ENCODE measurements at regions not wholly inside any gene's neighbourhood (a gene's known extent, or its start where the extent isn't known, plus 50 kb on each side); places are given as distances from the start of the nearest gene placed in this dataset.

GRCh38 chr9:82081496-82081895 is 92.9 kb downstream of the SPATA31D1 start:
- no peak for DNase-seq (ENCODE audit: low read depth, low spot score)
- no peaks in the 10 kb centered on the region for H3K9me3 ChIP-seq (ENCODE audit: insufficient read depth, low read length)
- H3K4me1 ChIP-seq (ENCODE audit: insufficient read depth, insufficient read length) = no peaks in the 10 kb centered on the region
- no peaks in the 10 kb centered on the region for H3K27me3 ChIP-seq (ENCODE audit: insufficient read depth, insufficient read length)
- H3K4me3 ChIP-seq (ENCODE audit: insufficient read length, low read depth) = no peak overlapping the region
- TF ChIP-seq SUZ12 (IDR thresholded peaks at IDR 0.05; ENCODE audit: extremely low read depth, insufficient read depth, insufficient read length) = no peak
- TF ChIP-seq YY1 (IDR thresholded peaks at IDR 0.05; ENCODE audit: insufficient read depth, insufficient read length) = no peak
- TF ChIP-seq ZNF274 (IDR thresholded peaks at IDR 0.05; ENCODE audit: low read depth, low read length) = no peak
- no peaks in the 10 kb centered on the region for H3K36me3 ChIP-seq (ENCODE audit: insufficient read depth, insufficient read length, low read length)
- no peak overlapping the region for H3K9ac ChIP-seq (ENCODE audit: insufficient read length, low read depth)

- H3K4me3 ChIP-seq (ENCODE audit: insufficient read length, low read depth) = no peak overlapping the region
- H3K4me1 ChIP-seq (ENCODE audit: insufficient read depth, insufficient read length) = no peaks in the 10 kb centered on the region
- H3K9ac ChIP-seq (ENCODE audit: insufficient read length, low read depth) = no peak overlapping the region
- H3K36me3 ChIP-seq (ENCODE audit: insufficient read depth, insufficient read length, low read length) = no peaks in the 10 kb centered on the region
- H3K27me3 ChIP-seq (ENCODE audit: insufficient read depth, insufficient read length) = no peaks in the 10 kb centered on the region
- no peaks in the 10 kb centered on the region for H3K9me3 ChIP-seq (ENCODE audit: insufficient read depth, low read length)
- no peak for TF ChIP-seq YY1 (IDR thresholded peaks at IDR 0.05; ENCODE audit: insufficient read depth, insufficient read length)
- TF ChIP-seq SUZ12 (IDR thresholded peaks at IDR 0.05; ENCODE audit: extremely low read depth, insufficient read depth, insufficient read length) = no peak
- no peak for TF ChIP-seq ZNF274 (IDR thresholded peaks at IDR 0.05; ENCODE audit: low read depth, low read length)
- no peak for DNase-seq (ENCODE audit: low read depth, low spot score)
These were observed 94.0 kb downstream of the SPATA31D1 start for GRCh38 chr9:82082563-82082962.

- Histone ChIP-seq H3K4me3 (ENCODE audit: insufficient read length, low read depth) (no peak overlapping the region), H3K9me3 (ENCODE audit: insufficient read depth, low read length) (no peaks in the 10 kb centered on the region), H3K4me1 (ENCODE audit: insufficient read depth, insufficient read length) (no peaks in the 10 kb centered on the region), H3K27me3 (ENCODE audit: insufficient read depth, insufficient read length) (no peaks in the 10 kb centered on the region), H3K36me3 (ENCODE audit: insufficient read depth, insufficient read length, low read length) (no peaks in the 10 kb centered on the region), H3K9ac (ENCODE audit: insufficient read length, low read depth) (no peak overlapping the region)
- TF ChIP-seq ZNF274 (IDR thresholded peaks at IDR 0.05; ENCODE audit: low read depth, low read length) = no peak
- no peak for TF ChIP-seq YY1 (IDR thresholded peaks at IDR 0.05; ENCODE audit: insufficient read depth, insufficient read length)
- TF ChIP-seq SUZ12 (IDR thresholded peaks at IDR 0.05; ENCODE audit: extremely low read depth, insufficient read depth, insufficient read length) = no peak
- DNase-seq (ENCODE audit: low read depth, low spot score) = no peak
These were observed 100.0 kb downstream of the SPATA31D1 start for GRCh38 chr9:82088591-82088990.

- H3K9ac ChIP-seq (ENCODE audit: insufficient read length, low read depth) = no peak overlapping the region
- TF ChIP-seq SUZ12 (IDR thresholded peaks at IDR 0.05; ENCODE audit: extremely low read depth, insufficient read depth, insufficient read length) (no peak), YY1 (IDR thresholded peaks at IDR 0.05; ENCODE audit: insufficient read depth, insufficient read length) (no peak), ZNF274 (IDR thresholded peaks at IDR 0.05; ENCODE audit: low read depth, low read length) (no peak)
- no peaks in the 10 kb centered on the region for H3K27me3 ChIP-seq (ENCODE audit: insufficient read depth, insufficient read length)
- H3K4me3 ChIP-seq (ENCODE audit: insufficient read length, low read depth) = no peak overlapping the region
- H3K36me3 ChIP-seq (ENCODE audit: insufficient read depth, insufficient read length, low read length) = no peaks in the 10 kb centered on the region
- no peaks in the 10 kb centered on the region for H3K4me1 ChIP-seq (ENCODE audit: insufficient read depth, insufficient read length)
- no peaks in the 10 kb centered on the region for H3K9me3 ChIP-seq (ENCODE audit: insufficient read depth, low read length)
- DNase-seq (ENCODE audit: low read depth, low spot score) = no peak
These were observed 101.5 kb downstream of the SPATA31D1 start for GRCh38 chr9:82090046-82090445.

- Histone ChIP-seq H3K4me1 (ENCODE audit: insufficient read depth, insufficient read length) (no peaks in the 10 kb centered on the region), H3K27me3 (ENCODE audit: insufficient read depth, insufficient read length) (no peaks in the 10 kb centered on the region), H3K9ac (ENCODE audit: insufficient read length, low read depth) (no peak overlapping the region), H3K4me3 (ENCODE audit: insufficient read length, low read depth) (no peak overlapping the region), H3K36me3 (ENCODE audit: insufficient read depth, insufficient read length, low read length) (no peaks in the 10 kb centered on the region), H3K9me3 (ENCODE audit: insufficient read depth, low read length) (no peaks in the 10 kb centered on the region)
- TF ChIP-seq YY1 (IDR thresholded peaks at IDR 0.05; ENCODE audit: insufficient read depth, insufficient read length) = no peak
- TF ChIP-seq ZNF274 (IDR thresholded peaks at IDR 0.05; ENCODE audit: low read depth, low read length) = no peak
- no peak for TF ChIP-seq SUZ12 (IDR thresholded peaks at IDR 0.05; ENCODE audit: extremely low read depth, insufficient read depth, insufficient read length)
- DNase-seq (ENCODE audit: low read depth, low spot score) = no peak
These were observed 102.5 kb downstream of the SPATA31D1 start for GRCh38 chr9:82091100-82091499.

DNA sequence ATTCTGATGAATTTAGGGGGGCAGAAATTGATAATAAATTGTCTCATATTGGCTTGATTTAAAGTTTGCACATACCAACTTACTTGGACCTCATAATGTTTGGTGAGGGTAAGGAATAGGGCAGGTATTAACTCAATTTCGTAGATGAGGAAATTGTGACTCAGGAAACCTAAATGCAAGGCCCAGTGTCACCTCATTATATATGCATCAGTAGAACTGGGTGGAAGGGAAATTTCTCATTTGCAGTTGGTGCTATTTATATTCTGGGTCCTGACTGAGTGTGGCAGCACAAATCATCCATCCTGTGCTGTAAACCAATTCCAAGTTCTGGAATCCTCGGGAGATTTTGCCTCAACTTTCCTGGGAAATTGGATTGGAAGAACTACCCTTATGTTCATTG is 103.0 kb downstream of the SPATA31D1 start:
- no peak overlapping the region for H3K4me3 ChIP-seq (ENCODE audit: insufficient read length, low read depth)
- no peaks in the 10 kb centered on the region for H3K9me3 ChIP-seq (ENCODE audit: insufficient read depth, low read length)
- TF ChIP-seq SUZ12 (IDR thresholded peaks at IDR 0.05; ENCODE audit: extremely low read depth, insufficient read depth, insufficient read length) (no peak), YY1 (IDR thresholded peaks at IDR 0.05; ENCODE audit: insufficient read depth, insufficient read length) (no peak), ZNF274 (IDR thresholded peaks at IDR 0.05; ENCODE audit: low read depth, low read length) (no peak)
- no peaks in the 10 kb centered on the region for H3K36me3 ChIP-seq (ENCODE audit: insufficient read depth, insufficient read length, low read length)
- H3K4me1 ChIP-seq (ENCODE audit: insufficient read depth, insufficient read length) = no peaks in the 10 kb centered on the region
- no peak for DNase-seq (ENCODE audit: low read depth, low spot score)
- H3K27me3 ChIP-seq (ENCODE audit: insufficient read depth, insufficient read length) = no peaks in the 10 kb centered on the region
- no peak overlapping the region for H3K9ac ChIP-seq (ENCODE audit: insufficient read length, low read depth)

- Histone ChIP-seq H3K27me3 (ENCODE audit: insufficient read depth, insufficient read length) (no peaks in the 10 kb centered on the region), H3K9me3 (ENCODE audit: insufficient read depth, low read length) (peaks cover 13% of the 10 kb centered on the region), H3K4me1 (ENCODE audit: insufficient read depth, insufficient read length) (no peaks in the 10 kb centered on the region), H3K4me3 (ENCODE audit: insufficient read length, low read depth) (no peak overlapping the region), H3K9ac (ENCODE audit: insufficient read length, low read depth) (no peak overlapping the region), H3K36me3 (ENCODE audit: insufficient read depth, insufficient read length, low read length) (no peaks in the 10 kb centered on the region)
- TF ChIP-seq YY1 (IDR thresholded peaks at IDR 0.05; ENCODE audit: insufficient read depth, insufficient read length) (no peak), ZNF274 (IDR thresholded peaks at IDR 0.05; ENCODE audit: low read depth, low read length) (no peak), SUZ12 (IDR thresholded peaks at IDR 0.05; ENCODE audit: extremely low read depth, insufficient read depth, insufficient read length) (no peak)
- DNase-seq (ENCODE audit: low read depth, low spot score) = no peak
These were observed 112.9 kb downstream of the SPATA31D1 start for GRCh38 chr9:82101475-82101874.
